Body of pancreas (tissue), 4 donors: ENCODE measurements at regions not wholly inside any gene's neighbourhood (a gene's known extent, or its start where the extent isn't known, plus 50 kb on each side); places are given as distances from the start of the nearest gene placed in this dataset.

Source experiments
- ATAC-seq: fragments of 150-250 bp; one replicate; pipeline ENCODE4 v1.9.1; 2016
- DNase-seq, 4 donors: peaks; one replicate each; pipeline ENCODE4 v3.0.0-alpha.2; 2019
- H3K27ac ChIP-seq, 4 donors: fragments of 200-600 bp; sonication (generic); 1 replicate in 3 of 4; 2 replicates in 1 of 4; pipeline versions ENCODE4 v1.5.1 to v1.6.1; 2016 to 2019; ENCODE audit warnings: mild to moderate bottlenecking in 1 of 4, mixed read lengths in 1 of 4, moderate library complexity in 1 of 4
- H3K27me3 ChIP-seq, 2 donors: fragments of 200-600 bp; sonication (generic); one replicate each; pipeline ENCODE4 v1.6.0; 2016; ENCODE audit warnings: mild to moderate bottlenecking in 1 of 2
- H3K36me3 ChIP-seq, 2 donors: fragments of 200-600 bp; sonication (generic); replicated peaks in 1 of 2; 2 replicates each; pipeline ENCODE4 v1.5.1; 2016; ENCODE audit warnings: low read depth in 2 of 2; ENCODE audit not compliant: insufficient read depth in 1 of 2
- H3K4me1 ChIP-seq: fragments of 200-600 bp; sonication (generic); one replicate; pipeline ENCODE4 v1.6.0; 2016
- H3K4me3 ChIP-seq, 2 donors: fragments of 200-600 bp; sonication (generic); 1 replicate in 1 of 2; 2 replicates in 1 of 2; pipeline ENCODE4 v1.5.1; 2016 to 2019
- H3K9me3 ChIP-seq, 3 donors: fragments of 200-600 bp; sonication (generic); 1 replicate in 2 of 3; 2 replicates in 1 of 3; pipeline ENCODE4 v1.5.1; 2016
- CTCF ChIP-seq, 7 experiments: fragments of 450-650 bp in 4 of 7; fragments of 200-600 bp in 3 of 7; sonication (generic) in 3 of 7; IDR thresholded peaks; one replicate each; pipeline ENCODE4 v1.5.1; 2016 to 2019; ENCODE audit warnings: antibody characterized with exemption in 7 of 7
- POLR2A ChIP-seq, 3 donors: fragments of 450-650 bp; IDR thresholded peaks; one replicate each; pipeline ENCODE4 v1.6.1; 2016; ENCODE audit warnings: antibody characterized with exemption in 3 of 3, mild to moderate bottlenecking in 2 of 3
- WGBS, 2 donors: methylation state at CpG; one replicate each; pipeline ENCODE4 v1.1.5; 2017; 5-methylcytosine and 5-hydroxymethylcytosine counted together
- intact Hi-C: fragments of 100-400 bp; cut with DNase I; formaldehyde crosslinking; loops from one replicate; pipeline ENCODE4 v1.15.1; 2023

GRCh38 chr10:83706952-83707582, 432.2 kb upstream of the GHITM start:
- TF ChIP-seq CTCF (IDR thresholded peaks at IDR 0.05), result no peak
- TF ChIP-seq POLR2A (IDR thresholded peaks at IDR 0.05), result no peak
- Histone ChIP-seq H3K27me3 (no peaks in the 10 kb centered on the region), H3K4me1 (no peaks in the 10 kb centered on the region), H3K36me3 (no peaks in the 10 kb centered on the region), H3K4me3 (no peak overlapping the region), H3K9me3 (no peaks in the 10 kb centered on the region), H3K27ac (no peak overlapping the region)
- DNase-seq (no peak), ATAC-seq (no peak)
- intact Hi-C loops, result no loop called here
- 43 to 57% methylated on average over 2 of the region's 2 CpGs for WGBS, 2 donors

GRCh38 chr10:83713423-83713822, 425.9 kb upstream of the GHITM start:
- no peak for DNase-seq
- intact Hi-C loops, result no loop called here
- TF ChIP-seq POLR2A (IDR thresholded peaks at IDR 0.05) (no peak), CTCF (IDR thresholded peaks at IDR 0.05) (no peak)

GRCh38 chr10:83723080-83723479, 416.2 kb upstream of the GHITM start:
- H3K27me3 ChIP-seq, result no peaks in the 10 kb centered on the region
- DNase-seq (no peak), ATAC-seq (no peak)
- intact Hi-C loops, result no loop called here
- no peaks in the 10 kb centered on the region for H3K4me1 ChIP-seq
- 74 to 78% methylated on average over 2 of the region's 2 CpGs for WGBS, 2 donors
- H3K9me3 ChIP-seq, result peaks cover 0 to 4% (median 0%) of the 10 kb centered on the region in 3 donors
- no peaks in the 10 kb centered on the region for H3K36me3 ChIP-seq
- no peak for TF ChIP-seq POLR2A (IDR thresholded peaks at IDR 0.05)
- no peak for TF ChIP-seq CTCF (IDR thresholded peaks at IDR 0.05)
- H3K27ac ChIP-seq, result no peak overlapping the region
- no peak overlapping the region for H3K4me3 ChIP-seq

More at GRCh38 chr10:83713423-83713822, 425.9 kb upstream of the GHITM start:
- no peaks in the 10 kb centered on the region for H3K9me3 ChIP-seq
- no peak for ATAC-seq
- no peak overlapping the region for H3K27ac ChIP-seq
- 50 to 78% methylated on average over 1 of the region's 1 CpG for WGBS, 2 donors
- H3K4me3 ChIP-seq, result no peak overlapping the region
- H3K4me1 ChIP-seq, result no peaks in the 10 kb centered on the region
- no peaks in the 10 kb centered on the region for H3K27me3 ChIP-seq
- H3K36me3 ChIP-seq, result no peaks in the 10 kb centered on the region

DNA sequence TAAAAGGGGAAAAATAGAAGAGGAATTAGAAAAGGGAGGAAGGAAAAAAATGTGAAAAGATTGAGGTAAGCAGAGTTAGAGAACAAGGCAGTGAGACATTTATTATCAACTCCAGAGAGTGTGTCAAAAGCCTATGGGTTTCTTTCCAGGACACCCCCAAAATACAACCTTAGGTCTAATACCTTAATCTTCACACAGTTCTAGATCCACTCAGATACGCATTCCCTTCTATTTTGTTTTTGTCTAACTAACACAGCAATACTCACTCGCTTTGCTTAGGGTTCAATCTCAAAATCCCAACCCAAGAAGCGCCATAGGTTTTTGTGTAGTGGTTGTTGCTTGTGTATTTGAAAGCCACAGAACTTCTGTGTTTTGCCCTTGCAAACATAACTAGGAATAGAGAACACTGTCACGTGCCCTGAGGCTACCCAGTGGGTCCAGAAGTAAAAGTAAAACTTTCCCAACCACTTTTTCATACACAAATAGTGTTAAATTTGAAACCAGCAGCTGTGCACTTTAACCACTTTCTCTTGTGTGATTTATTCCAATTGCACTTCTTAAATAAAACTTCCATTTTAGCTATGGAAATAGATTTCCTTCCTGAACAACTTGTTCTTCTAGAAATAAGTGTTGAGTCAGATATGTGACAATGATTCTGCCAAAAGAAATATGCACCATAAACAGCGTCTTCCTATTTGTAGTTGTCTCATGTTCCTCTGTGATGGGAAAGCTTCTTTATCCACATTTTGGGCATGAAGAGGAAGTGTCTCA, 414.7 kb upstream of the GHITM start:
- Histone ChIP-seq H3K36me3 (no peaks in the 10 kb centered on the region), H3K4me1 (no peaks in the 10 kb centered on the region), H3K27me3 (no peaks in the 10 kb centered on the region), H3K4me3 (no peak overlapping the region), H3K9me3 (peaks cover 0 to 4% (median 0%) of the 10 kb centered on the region in 3 donors), H3K27ac (no peak overlapping the region)
- 62 to 64% methylated on average over 5 of the region's 5 CpGs for WGBS, 2 donors
- DNase-seq (no peak), ATAC-seq (no peak)
- intact Hi-C loops, result no loop called here
- TF ChIP-seq POLR2A (IDR thresholded peaks at IDR 0.05) (no peak), CTCF (IDR thresholded peaks at IDR 0.05) (no peak)
